NCI-H1092 (cell line): ENCODE measurements at regions not wholly inside any gene's neighbourhood (a gene's known extent, or its start where the extent isn't known, plus 50 kb on each side); places are given as distances from the start of the nearest gene placed in this dataset.

Source experiments
- DNase-seq: peaks from one replicate; lab custom pipeline; 2025; lab: John Stamatoyannopoulos, UW

GRCh38 chr9:18350036-18350435 is 123.9 kb upstream of the ADAMTSL1 start:
- DNase-seq: no peak

GRCh38 chr9:18350995-18351595 is 122.9 kb upstream of the ADAMTSL1 start:
- no peak for DNase-seq

- no peak for DNase-seq
These were observed 121.2 kb upstream of the ADAMTSL1 start for GRCh38 chr9:18352711-18353110.

GRCh38 chr9:18353473-18353872 is 120.5 kb upstream of the ADAMTSL1 start:
- no peak for DNase-seq

- DNase-seq: no peak
These were observed 116.6 kb upstream of the ADAMTSL1 start for GRCh38 chr9:18357321-18357720.

GRCh38 chr9:18358325-18358724 is 115.6 kb upstream of the ADAMTSL1 start:
- no peak for DNase-seq

- no peak for DNase-seq
These were observed 114.6 kb upstream of the ADAMTSL1 start for GRCh38 chr9:18359335-18359734.

- no peak for DNase-seq
These were observed 113.9 kb upstream of the ADAMTSL1 start for GRCh38 chr9:18360005-18360404.

GRCh38 chr9:18361646-18362045 is 112.3 kb upstream of the ADAMTSL1 start:
- DNase-seq: no peak

GRCh38 chr9:18362166-18362565 is 111.8 kb upstream of the ADAMTSL1 start:
- no peak for DNase-seq

- DNase-seq: no peak
These were observed 110.9 kb upstream of the ADAMTSL1 start for GRCh38 chr9:18362901-18363685.

- no peak for DNase-seq
These were observed 108.3 kb upstream of the ADAMTSL1 start for GRCh38 chr9:18365651-18366050.

GRCh38 chr9:18366184-18366583 is 107.8 kb upstream of the ADAMTSL1 start:
- no peak for DNase-seq

- no peak for DNase-seq
These were observed 105.7 kb upstream of the ADAMTSL1 start for GRCh38 chr9:18368206-18368605.

- DNase-seq: no peak
These were observed 102.8 kb upstream of the ADAMTSL1 start for GRCh38 chr9:18371141-18371540.

GRCh38 chr9:18371621-18372020 is 102.3 kb upstream of the ADAMTSL1 start:
- no peak for DNase-seq

- DNase-seq: no peak
These were observed 94.7 kb upstream of the ADAMTSL1 start for GRCh38 chr9:18379073-18379811.

- DNase-seq: no peak
These were observed 91.7 kb upstream of the ADAMTSL1 start for GRCh38 chr9:18382243-18382642.

GRCh38 chr9:18384066-18384465 is 89.9 kb upstream of the ADAMTSL1 start:
- DNase-seq: no peak

- DNase-seq: no peak
These were observed 88.1 kb upstream of the ADAMTSL1 start for GRCh38 chr9:18385696-18386490.

- no peak for DNase-seq
These were observed 83.6 kb upstream of the ADAMTSL1 start for GRCh38 chr9:18390393-18390792.
